Testis (tissue), 2 donors: ENCODE measurements at regions not wholly inside any gene's neighbourhood (a gene's known extent, or its start where the extent isn't known, plus 50 kb on each side); places are given as distances from the start of the nearest gene placed in this dataset.

ENCODE experiments used
- POLR2A ChIP-seq: fragments of 450-650 bp; IDR thresholded peaks from one replicate; pipeline ENCODE4 v1.6.1; 2017; ENCODE audit warnings: antibody characterized with exemption, mild to moderate bottlenecking, moderate library complexity
- TF ChIP-seq, protein P1 (sequence below), 3 experiments: fragments of 450-650 bp in 2 of 3; fragments of 200-600 bp in 1 of 3; sonication (generic) in 1 of 3; IDR thresholded peaks; one replicate each; pipeline ENCODE4 v1.5.1; 2016 to 2019; ENCODE audit warnings: antibody characterized with exemption in 3 of 3, mild to moderate bottlenecking in 2 of 3, moderate library complexity in 1 of 3

DNA sequence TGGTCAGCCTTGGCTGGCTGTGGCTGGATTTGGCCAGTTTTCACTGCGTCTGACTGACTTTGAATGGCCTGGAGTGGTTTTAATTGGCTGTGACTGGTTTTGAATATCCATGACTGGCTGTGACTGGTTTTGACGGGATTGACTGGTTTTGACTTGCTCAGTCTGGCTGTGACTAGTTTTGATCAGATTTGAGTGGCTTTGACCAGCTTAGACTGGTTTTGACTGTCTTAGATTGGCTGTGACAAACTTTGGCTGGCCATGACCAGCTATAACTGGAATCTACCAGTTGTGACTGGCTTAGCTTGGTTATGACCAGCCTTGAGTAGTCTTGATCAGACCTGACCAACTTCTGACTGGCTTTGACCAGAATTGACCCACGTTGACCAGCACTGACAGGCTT, 168.4 kb upstream of the AMOT start:
- TF ChIP-seq, protein P1, sequence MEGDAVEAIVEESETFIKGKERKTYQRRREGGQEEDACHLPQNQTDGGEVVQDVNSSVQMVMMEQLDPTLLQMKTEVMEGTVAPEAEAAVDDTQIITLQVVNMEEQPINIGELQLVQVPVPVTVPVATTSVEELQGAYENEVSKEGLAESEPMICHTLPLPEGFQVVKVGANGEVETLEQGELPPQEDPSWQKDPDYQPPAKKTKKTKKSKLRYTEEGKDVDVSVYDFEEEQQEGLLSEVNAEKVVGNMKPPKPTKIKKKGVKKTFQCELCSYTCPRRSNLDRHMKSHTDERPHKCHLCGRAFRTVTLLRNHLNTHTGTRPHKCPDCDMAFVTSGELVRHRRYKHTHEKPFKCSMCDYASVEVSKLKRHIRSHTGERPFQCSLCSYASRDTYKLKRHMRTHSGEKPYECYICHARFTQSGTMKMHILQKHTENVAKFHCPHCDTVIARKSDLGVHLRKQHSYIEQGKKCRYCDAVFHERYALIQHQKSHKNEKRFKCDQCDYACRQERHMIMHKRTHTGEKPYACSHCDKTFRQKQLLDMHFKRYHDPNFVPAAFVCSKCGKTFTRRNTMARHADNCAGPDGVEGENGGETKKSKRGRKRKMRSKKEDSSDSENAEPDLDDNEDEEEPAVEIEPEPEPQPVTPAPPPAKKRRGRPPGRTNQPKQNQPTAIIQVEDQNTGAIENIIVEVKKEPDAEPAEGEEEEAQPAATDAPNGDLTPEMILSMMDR (IDR thresholded peaks at IDR 0.05), result no peak
- TF ChIP-seq POLR2A, result no peak
